GM20000 (cell line): ENCODE measurements at regions not wholly inside any gene's neighbourhood (a gene's known extent, or its start where the extent isn't known, plus 50 kb on each side); places are given as distances from the start of the nearest gene placed in this dataset.

Experiments
- DNase-seq: peaks from one replicate; pipeline ENCODE4 v3.0.0; 2012; ENCODE audit warnings: low spot score
- TF ChIP-seq, protein P1 (sequence below): IDR thresholded peaks from 2 replicates; pipeline ENCODE4 v1.5.1; 2012; ENCODE audit warnings: mild to moderate bottlenecking, control low read depth; ENCODE audit errors: extremely low read depth, missing control alignments

DNA sequence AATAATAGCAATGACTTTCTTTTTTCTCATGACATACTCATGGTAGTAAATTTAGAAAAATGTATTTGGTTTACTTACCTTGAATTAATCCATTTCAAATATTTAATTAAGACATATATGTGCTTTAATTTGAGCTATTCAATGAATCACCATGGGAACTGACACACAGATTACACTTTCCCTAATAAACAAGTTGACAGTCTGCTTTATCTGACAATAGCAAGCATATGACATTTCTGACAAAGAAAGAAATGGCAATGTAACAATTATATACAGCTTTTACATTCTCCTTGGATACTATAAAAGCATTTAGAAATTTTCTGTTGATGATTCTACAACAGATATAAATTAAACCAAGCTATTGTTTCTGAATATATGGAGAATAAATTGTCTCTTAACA is 382.5 kb downstream of the CYLC2 start:
- TF ChIP-seq, protein P1, sequence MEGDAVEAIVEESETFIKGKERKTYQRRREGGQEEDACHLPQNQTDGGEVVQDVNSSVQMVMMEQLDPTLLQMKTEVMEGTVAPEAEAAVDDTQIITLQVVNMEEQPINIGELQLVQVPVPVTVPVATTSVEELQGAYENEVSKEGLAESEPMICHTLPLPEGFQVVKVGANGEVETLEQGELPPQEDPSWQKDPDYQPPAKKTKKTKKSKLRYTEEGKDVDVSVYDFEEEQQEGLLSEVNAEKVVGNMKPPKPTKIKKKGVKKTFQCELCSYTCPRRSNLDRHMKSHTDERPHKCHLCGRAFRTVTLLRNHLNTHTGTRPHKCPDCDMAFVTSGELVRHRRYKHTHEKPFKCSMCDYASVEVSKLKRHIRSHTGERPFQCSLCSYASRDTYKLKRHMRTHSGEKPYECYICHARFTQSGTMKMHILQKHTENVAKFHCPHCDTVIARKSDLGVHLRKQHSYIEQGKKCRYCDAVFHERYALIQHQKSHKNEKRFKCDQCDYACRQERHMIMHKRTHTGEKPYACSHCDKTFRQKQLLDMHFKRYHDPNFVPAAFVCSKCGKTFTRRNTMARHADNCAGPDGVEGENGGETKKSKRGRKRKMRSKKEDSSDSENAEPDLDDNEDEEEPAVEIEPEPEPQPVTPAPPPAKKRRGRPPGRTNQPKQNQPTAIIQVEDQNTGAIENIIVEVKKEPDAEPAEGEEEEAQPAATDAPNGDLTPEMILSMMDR = no peak
- DNase-seq = no peak

GRCh38 chr9:103397868-103398600 is 402.9 kb downstream of the CYLC2 start:
- TF ChIP-seq, protein P1 = peak; percentile 60
- peak; percentile 26 for DNase-seq

DNA sequence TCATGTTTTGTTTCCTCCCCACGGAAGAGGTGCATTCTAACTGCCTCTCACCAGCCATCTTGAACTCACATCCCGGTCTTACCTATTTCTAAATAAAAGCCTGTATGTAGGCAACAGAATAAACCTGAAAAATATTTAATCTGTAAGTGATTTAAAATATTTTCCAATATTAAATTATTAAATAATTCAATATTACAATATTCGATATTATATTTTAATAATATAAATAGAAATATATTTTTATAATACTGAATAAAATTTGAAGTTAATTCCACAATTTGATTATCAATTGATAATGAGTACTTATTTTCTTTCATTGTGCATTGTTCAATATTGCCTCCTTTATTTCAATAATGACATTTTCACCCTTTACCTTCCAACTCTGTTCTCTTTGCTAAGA is 404.4 kb downstream of the CYLC2 start:
- DNase-seq = no peak
- TF ChIP-seq, protein P1 = no peak

- TF ChIP-seq, protein P1 = no peak
These were observed 412.1 kb downstream of the CYLC2 start for GRCh38 chr9:103407260-103407659.

GRCh38 chr9:103410059-103410458 is 414.9 kb downstream of the CYLC2 start:
- DNase-seq = no peak
- TF ChIP-seq, protein P1 = no peak

More at GRCh38 chr9:103407260-103407659, 412.1 kb downstream of the CYLC2 start:
- DNase-seq = no peak

GRCh38 chr9:103427696-103428095 is 432.6 kb downstream of the CYLC2 start:
- TF ChIP-seq, protein P1 = no peak
- DNase-seq = no peak

GRCh38 chr9:103430469-103430868 is 435.3 kb downstream of the CYLC2 start:
- TF ChIP-seq, protein P1 = no peak
- no peak for DNase-seq
